ENCODE measurements at regions not wholly inside any gene's neighbourhood (a gene's known extent, or its start where the extent isn't known, plus 50 kb on each side); places are given as distances from the start of the nearest gene placed in this dataset.
"Not testable (repeated sequence)": the region's sequence is repeated elsewhere in the genome, so short reads cannot be mapped to it uniquely, and the experiment has no call there.

DNA sequence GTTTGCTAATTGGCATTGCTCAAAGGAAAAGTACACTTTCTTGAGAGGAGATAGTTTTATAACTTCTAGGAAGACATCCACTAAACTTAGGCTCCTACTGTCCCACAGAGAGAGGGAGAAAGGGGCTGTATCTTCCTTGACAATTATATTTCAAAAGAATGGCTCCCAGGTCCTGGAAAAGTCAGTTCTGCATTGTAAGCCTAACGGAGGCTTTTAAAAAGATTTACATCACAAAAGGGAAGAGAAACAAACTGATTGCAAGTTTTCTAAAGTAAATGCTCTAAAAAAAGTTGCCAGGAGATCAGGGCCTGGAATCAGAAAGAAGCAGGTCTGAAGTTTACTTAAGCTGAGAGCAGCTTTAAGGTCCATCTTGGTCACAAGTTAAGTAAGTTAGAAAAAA lies 839.5 kb downstream of the FRK start:
- DNase-seq (ENCODE audit: low read depth) = no peak

DNA sequence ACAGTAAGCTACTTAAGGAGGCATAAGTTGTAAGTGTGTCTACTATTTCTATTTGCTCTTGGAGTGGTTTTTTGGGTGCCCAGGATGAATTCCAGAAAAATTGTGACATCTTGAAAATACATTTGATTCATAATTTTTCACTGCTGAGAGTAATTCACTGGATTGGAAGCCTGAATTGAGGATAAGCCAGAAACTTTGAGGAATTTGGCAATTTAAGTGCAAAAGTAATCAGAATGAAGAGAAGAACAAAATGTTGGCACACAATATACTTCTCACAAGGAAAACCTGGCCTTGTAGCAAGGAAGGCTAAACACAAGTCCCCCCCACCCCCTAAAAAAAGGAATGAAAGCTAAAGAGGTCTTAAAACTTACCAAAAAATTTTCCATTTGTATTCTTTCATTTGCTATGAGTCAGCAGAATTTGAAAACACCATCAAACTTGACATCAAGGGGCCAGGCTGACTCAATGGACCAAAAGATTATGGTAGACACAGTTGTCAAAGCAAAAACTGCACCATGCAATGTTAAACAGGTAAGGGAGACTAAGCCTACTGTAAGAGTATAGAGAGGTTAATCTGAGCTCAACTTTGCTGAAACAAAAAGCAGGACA lies 840.0 kb downstream of the FRK start:
- no peak for DNase-seq (ENCODE audit: low read depth)

GRCh38 chr6:115219645-115220044 lies 841.0 kb downstream of the FRK start:
- no peak for DNase-seq (ENCODE audit: low read depth)

DNA sequence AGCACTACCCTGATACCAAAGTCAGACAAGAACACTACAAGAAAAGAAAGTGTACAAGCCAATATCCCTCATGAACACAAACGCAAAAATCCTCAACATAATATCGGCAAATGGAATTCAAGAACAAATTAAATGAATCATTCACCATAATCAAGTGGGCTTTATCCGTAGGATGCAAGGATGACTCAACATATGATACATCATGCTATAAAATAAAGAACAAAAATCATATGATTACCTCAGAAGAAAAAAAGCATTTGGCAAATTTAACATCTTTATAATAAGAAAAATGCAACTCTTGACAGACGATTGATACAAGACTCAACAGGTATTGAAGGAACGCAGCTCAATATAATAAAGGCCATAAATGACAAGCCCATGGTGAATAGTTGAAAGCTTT lies 843.9 kb downstream of the FRK start:
- DNase-seq (ENCODE audit: low read depth) = no peak

GRCh38 chr6:115214283-115214682 lies 846.4 kb downstream of the FRK start:
- no peak for DNase-seq (ENCODE audit: low read depth)

- DNase-seq (ENCODE audit: low read depth) = no peak
Observed at GRCh38 chr6:115203381-115203780, 857.3 kb downstream of the FRK start.

GRCh38 chr6:115194981-115195638 lies 852.3 kb upstream of the HS3ST5 start:
- no peak for DNase-seq (ENCODE audit: low read depth)

DNA sequence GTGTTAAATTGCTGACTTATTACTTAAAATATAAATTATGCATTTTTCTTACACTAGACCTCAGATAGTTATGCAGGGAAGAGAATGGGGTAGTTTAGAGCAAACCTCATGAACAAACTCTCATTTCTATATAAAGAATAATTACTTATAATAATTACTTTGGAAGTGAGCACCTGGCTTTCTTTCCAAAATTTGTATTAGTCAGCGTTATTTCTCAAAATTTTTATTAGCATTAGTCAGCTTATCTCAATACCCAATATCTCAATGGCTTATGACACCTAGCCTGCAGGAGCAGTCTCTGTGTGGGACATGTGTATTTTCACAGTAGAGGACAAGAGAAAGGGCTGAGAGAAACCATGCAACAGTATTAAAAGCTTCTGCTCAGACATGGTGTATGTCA lies 849.2 kb upstream of the HS3ST5 start:
- DNase-seq (ENCODE audit: low read depth) = no peak

DNA sequence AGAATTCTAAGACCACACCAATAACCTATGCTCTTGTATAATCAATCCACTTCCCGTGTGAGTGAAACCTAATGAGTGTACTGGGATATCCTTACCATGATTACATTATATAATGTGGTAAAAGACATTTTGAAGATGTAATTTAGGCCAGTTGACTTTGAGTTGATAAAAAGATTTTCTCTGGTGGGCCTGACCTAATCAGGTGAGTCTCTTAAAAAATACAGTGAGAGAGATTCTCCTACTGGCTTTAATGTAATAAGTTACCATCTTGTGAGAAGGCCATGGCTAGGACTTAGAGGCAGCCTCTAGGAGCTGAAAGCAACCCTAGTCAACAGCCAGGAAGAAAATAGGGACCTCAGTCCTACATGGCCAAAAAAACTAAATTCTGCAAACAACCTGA lies 847.7 kb upstream of the HS3ST5 start:
- no peak for DNase-seq (ENCODE audit: low read depth)

DNA sequence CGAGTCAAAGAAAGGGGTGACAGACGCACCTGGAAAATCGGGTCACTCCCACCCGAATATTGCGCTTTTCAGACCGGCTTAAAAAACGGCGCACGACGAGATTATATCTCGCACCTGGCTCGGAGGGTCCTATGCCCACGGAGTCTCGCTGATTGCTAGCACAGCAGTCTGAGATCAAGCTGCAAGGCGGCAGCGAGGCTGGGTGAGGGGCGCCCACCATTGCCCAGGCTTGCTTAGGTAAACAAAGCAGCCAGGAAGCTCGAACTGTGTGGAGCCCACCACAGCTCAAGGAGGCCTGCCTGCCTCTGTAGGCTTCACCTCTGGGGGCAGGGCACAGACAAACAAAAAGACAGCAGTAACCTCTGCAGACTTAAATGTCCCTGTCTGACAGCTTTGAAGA lies 832.6 kb upstream of the HS3ST5 start:
- not testable (repeated sequence) for DNase-seq (ENCODE audit: low read depth)

DNA sequence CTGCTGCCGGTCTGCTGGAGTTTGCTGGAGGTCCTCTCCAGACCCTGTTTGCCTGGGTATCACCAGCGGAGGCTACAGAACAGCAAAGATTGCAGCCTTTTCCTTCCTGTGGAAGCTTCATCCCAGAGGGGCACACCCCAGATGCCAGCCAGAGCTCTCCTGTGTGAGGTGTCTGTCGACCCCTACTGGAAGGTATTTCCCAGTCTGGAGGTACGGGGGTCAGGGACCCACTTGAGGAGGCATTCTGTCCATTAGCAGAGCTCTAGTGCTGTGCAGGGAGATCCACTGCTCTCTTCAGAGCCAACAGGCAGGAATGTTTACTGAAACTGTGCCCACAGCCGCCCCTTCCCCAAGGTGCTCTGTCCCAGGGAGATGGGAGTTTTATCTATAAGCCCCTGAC lies 823.1 kb upstream of the HS3ST5 start:
- DNase-seq (ENCODE audit: low read depth) = not testable (repeated sequence)

- DNase-seq (ENCODE audit: low read depth) = no peak
Observed at GRCh38 chr6:115159733-115160132, 816.9 kb upstream of the HS3ST5 start.

- DNase-seq (ENCODE audit: low read depth) = no peak
Observed at GRCh38 chr6:115137910-115138309, 795.1 kb upstream of the HS3ST5 start.

GRCh38 chr6:115133790-115134189 lies 791.0 kb upstream of the HS3ST5 start:
- no peak for DNase-seq (ENCODE audit: low read depth)

GRCh38 chr6:115131709-115132490 lies 789.1 kb upstream of the HS3ST5 start:
- DNase-seq (ENCODE audit: low read depth) = no peak

GRCh38 chr6:115121513-115121912 lies 778.7 kb upstream of the HS3ST5 start:
- not testable (repeated sequence) for DNase-seq (ENCODE audit: low read depth)

DNA sequence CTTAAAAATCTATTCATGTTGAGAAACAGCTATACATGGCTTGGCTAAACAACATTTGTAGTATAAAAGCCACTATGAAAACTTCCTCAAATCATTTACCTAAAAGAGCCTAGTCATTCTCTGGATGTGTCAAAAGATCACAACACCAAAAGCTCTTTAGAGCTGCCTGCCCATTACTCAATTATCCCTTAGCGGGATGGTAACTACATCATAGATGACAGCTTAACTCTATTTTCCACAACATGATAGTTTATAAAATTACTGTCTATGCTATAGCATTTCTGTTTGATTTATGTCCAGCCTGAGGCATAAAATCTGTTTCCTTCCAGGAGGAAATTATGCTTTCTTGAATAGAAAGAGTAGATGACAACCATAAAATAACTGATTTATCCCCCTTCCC lies 777.6 kb upstream of the HS3ST5 start:
- no peak for DNase-seq (ENCODE audit: low read depth)

DNA sequence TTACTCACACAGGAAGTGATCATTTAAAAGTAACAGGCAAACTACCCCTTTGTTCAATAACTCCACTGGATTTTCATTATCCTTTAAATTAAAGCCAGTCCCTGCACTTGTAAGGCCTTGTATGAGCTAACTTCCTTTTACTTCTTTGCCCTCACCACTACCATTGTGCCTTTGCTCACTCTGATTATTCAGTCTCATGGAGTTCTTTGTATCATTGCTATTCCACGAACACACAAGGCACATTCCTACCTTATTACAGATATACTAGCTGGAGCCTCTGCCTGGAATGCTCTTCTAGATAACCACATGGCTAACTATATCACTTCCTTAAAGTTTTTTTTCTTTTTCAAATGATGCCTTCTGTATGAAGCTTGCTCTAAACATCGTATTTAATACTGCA lies 748.6 kb upstream of the HS3ST5 start:
- no peak for DNase-seq (ENCODE audit: low read depth)

GRCh38 chr6:115078555-115078954 lies 735.7 kb upstream of the HS3ST5 start:
- DNase-seq (ENCODE audit: low read depth) = no peak

GRCh38 chr6:115071962-115072361 lies 729.1 kb upstream of the HS3ST5 start:
- DNase-seq (ENCODE audit: low read depth) = no peak

GRCh38 chr6:115067690-115068447 lies 725.0 kb upstream of the HS3ST5 start:
- no peak for DNase-seq (ENCODE audit: low read depth)

GRCh38 chr6:115064680-115065079 lies 721.9 kb upstream of the HS3ST5 start:
- DNase-seq (ENCODE audit: low read depth) = no peak

GRCh38 chr6:115060581-115060980 lies 717.8 kb upstream of the HS3ST5 start:
- DNase-seq (ENCODE audit: low read depth) = no peak

Data from GM04503 (cell line).